RWPE2 (cell line): ENCODE measurements at regions not wholly inside any gene's neighbourhood (a gene's known extent, or its start where the extent isn't known, plus 50 kb on each side); places are given as distances from the start of the nearest gene placed in this dataset.
"Not testable (repeated sequence)": the region's sequence is repeated elsewhere in the genome, so short reads cannot be mapped to it uniquely, and the experiment has no call there.

Experiments
- ATAC-seq: fragments of 200-7000 bp; cut with Tn5 transposase; 3 replicates; pipeline ENCODE4 v1.9.1; 2021; ENCODE audit warnings: low read depth
- DNase-seq: peaks from one replicate; pipeline ENCODE4 v3.0.0-alpha.2; 2020; ENCODE audit warnings: low spot score
- H3K27ac ChIP-seq: fragments of 450-650 bp; 2 replicates; pipeline ENCODE4 v1.5.1; 2017; ENCODE audit warnings: mild to moderate bottlenecking; ENCODE audit not compliant: poor library complexity, severe bottlenecking
- H3K27me3 ChIP-seq: fragments of 250-450 bp; sonication (Bioruptor Pico); 2 replicates; pipeline ENCODE4 v1.5.1; 2021; ENCODE audit warnings: mild to moderate bottlenecking, moderate library complexity; ENCODE audit not compliant: insufficient read depth, poor library complexity, severe bottlenecking
- H3K36me3 ChIP-seq: fragments of 250-450 bp; sonication (Bioruptor Pico); 2 replicates; pipeline ENCODE4 v1.5.1; 2020; ENCODE audit warnings: low read depth, mild to moderate bottlenecking, moderate library complexity
- H3K4me1 ChIP-seq: fragments of 250-450 bp; sonication (Bioruptor Pico); 2 replicates; pipeline ENCODE4 v1.5.1; 2021; ENCODE audit warnings: mild to moderate bottlenecking, moderate library complexity; ENCODE audit not compliant: insufficient read depth, poor library complexity, severe bottlenecking
- H3K4me3 ChIP-seq: fragments of 250-450 bp; sonication (Bioruptor Pico); 2 replicates; pipeline ENCODE4 v1.5.1; 2021; ENCODE audit warnings: mild to moderate bottlenecking, moderate library complexity; ENCODE audit not compliant: severe bottlenecking
- H3K9me3 ChIP-seq: fragments of 250-450 bp; sonication (Bioruptor Pico); 2 replicates; pipeline ENCODE4 v1.5.1; 2021; ENCODE audit warnings: mild to moderate bottlenecking, moderate library complexity; ENCODE audit not compliant: severe bottlenecking
- TF ChIP-seq, protein P1 (sequence below): fragments of 450-650 bp; IDR thresholded peaks from one replicate; pipeline ENCODE4 v1.5.1; 2017; ENCODE audit warnings: mild to moderate bottlenecking, moderate library complexity; ENCODE audit not compliant: poor library complexity, severe bottlenecking

DNA sequence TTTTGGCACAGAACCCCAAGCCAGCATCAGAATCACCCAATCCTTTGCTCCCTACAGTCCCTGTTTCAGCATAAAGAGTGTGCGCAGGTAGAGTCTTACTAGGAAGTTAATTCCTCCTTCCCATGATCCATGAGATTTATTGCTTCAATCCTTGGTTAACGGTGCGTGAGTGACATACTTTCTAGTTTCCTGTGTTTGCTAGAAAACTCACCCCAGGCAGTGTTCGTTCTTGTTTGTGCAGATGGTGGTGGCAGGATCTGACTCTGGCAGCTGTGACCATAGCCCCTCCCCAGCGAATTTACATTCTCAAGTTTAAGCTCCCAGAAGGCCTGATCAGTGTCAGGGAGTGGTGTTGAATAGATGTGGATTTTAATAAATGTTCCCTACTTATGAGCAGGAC, 106.7 kb upstream of the CCT8L2 start:
- H3K9me3 ChIP-seq = no peaks in the 10 kb centered on the region
- ATAC-seq = no peak
- no peaks in the 10 kb centered on the region for H3K4me1 ChIP-seq
- TF ChIP-seq, protein P1, sequence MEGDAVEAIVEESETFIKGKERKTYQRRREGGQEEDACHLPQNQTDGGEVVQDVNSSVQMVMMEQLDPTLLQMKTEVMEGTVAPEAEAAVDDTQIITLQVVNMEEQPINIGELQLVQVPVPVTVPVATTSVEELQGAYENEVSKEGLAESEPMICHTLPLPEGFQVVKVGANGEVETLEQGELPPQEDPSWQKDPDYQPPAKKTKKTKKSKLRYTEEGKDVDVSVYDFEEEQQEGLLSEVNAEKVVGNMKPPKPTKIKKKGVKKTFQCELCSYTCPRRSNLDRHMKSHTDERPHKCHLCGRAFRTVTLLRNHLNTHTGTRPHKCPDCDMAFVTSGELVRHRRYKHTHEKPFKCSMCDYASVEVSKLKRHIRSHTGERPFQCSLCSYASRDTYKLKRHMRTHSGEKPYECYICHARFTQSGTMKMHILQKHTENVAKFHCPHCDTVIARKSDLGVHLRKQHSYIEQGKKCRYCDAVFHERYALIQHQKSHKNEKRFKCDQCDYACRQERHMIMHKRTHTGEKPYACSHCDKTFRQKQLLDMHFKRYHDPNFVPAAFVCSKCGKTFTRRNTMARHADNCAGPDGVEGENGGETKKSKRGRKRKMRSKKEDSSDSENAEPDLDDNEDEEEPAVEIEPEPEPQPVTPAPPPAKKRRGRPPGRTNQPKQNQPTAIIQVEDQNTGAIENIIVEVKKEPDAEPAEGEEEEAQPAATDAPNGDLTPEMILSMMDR = no peak
- H3K36me3 ChIP-seq = no peaks in the 10 kb centered on the region
- H3K27me3 ChIP-seq = no peaks in the 10 kb centered on the region
- H3K4me3 ChIP-seq = no peak overlapping the region
- no peak overlapping the region for H3K27ac ChIP-seq
- no peak for DNase-seq

DNA sequence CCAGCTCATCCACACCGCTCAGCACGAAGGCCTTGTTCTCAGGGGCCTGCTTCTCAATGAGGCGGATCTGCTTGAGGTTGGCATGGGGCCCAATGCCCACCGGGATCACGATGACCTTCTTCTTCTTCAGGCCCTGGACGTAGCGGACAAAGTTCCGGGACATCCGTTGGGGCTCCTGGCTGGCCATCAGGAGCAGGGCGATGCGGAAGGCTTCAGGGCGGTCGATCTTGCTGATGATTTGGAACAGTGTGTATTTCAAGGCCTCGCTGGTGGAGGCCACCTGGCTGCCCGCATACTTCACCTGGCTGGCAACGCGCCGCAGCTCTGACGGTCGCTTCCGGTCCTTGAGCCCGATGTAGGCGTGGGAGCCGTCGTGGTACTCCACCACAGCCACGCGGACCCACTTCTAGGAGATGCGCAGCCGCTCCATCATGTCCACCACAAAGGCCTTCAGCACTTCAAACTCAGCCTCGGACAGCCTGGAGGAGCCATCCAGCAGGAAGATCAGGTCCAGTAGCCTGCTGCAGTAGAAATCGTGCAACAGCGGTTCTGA, 105.0 kb upstream of the CCT8L2 start:
- not testable (repeated sequence) for ATAC-seq, H3K27me3 ChIP-seq, H3K9me3 ChIP-seq, H3K4me1 ChIP-seq, H3K4me3 ChIP-seq, H3K27ac ChIP-seq, H3K36me3 ChIP-seq, DNase-seq

DNA sequence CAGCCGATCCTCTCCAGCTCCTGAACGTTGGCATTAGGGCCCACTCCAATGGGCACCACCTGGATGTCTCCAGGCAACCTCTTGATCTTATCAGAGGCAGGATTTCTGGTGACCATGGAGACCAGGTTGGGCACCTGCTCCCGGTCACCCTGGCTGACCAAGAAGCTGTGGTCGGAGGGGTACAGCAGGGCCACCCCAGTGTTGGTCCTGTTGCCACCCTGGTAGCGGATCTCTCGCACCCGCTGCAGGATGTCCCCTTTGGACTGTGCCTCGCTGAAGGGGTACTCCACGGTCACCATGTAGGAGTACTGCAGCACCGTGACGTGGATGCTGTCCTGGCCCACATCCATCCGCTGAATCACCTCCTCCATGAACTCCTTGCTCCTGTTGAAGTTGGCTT, 104.3 kb upstream of the CCT8L2 start:
- ATAC-seq = not testable (repeated sequence)

DNA sequence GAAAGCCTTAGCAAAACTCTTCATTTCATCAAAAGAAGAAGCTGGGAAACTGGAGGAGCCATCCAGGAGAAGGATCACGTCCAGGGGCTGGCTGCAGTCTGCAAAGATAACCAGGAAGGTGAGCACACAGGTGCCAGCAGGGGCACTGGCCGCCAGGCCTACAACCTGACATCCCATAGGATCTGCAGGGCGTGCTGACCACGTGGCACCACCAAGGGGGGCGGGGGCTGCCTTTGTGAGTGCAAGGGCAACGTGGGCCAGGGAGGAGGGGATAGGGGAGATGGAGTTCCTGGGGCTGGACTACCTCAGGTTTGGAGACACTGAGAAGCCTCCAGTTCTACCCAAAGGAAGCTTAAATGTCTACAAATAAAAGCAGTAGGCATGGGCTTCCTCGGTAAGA, 102.7 kb upstream of the CCT8L2 start:
- Histone ChIP-seq H3K4me3 (no peak overlapping the region), H3K9me3 (no peaks in the 10 kb centered on the region), H3K4me1 (no peaks in the 10 kb centered on the region), H3K27me3 (no peaks in the 10 kb centered on the region), H3K27ac (no peak overlapping the region), H3K36me3 (no peaks in the 10 kb centered on the region)
- TF ChIP-seq, protein P1 = no peak
- DNase-seq = no peak
- ATAC-seq = no peak

More for the DNA sequence above, 104.3 kb upstream of the CCT8L2 start:
- not testable (repeated sequence) for H3K27ac ChIP-seq, H3K36me3 ChIP-seq, H3K4me3 ChIP-seq, H3K9me3 ChIP-seq, H3K27me3 ChIP-seq, DNase-seq, H3K4me1 ChIP-seq

DNA sequence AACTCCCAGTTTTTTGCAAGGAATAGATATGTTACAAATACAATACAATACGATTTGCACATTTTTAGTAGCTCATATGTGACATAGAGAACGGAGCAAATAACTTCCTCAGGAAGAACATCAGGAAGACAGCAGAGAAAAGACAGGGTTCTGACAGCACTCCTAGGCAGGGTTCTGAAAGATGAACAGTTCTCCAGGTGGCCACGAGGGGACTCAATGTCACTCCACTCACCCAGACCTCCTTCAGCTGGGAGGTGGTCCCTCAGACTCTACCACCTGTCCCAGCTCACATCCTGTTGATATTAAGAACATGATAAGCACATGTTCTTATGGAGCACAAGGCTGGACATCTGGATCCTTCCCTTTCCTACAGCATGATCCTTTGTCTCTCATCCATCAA, 101.1 kb upstream of the CCT8L2 start:
- not testable (repeated sequence) for H3K4me3 ChIP-seq, H3K27me3 ChIP-seq, H3K36me3 ChIP-seq, ATAC-seq, H3K9me3 ChIP-seq, H3K27ac ChIP-seq, DNase-seq, H3K4me1 ChIP-seq

DNA sequence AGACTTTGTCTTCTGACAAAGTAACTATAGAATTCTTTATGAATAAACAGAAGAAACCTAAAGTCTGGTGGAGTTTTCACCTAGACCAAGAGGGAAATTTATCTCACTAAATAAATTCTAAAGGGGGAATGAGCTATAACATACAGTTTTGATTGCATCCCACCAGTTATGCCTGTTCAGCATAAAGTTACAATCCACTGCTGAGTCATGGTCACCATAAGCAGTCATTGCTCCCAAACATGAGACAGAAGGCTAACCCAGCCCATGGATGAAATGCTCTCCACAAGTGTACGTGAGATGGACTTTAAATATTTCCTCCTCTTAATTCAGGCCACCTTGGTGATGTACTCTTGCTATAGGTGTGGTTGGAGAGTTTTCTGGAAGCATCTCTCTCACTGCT, 96.7 kb upstream of the CCT8L2 start:
- H3K4me3 ChIP-seq, H3K4me1 ChIP-seq, DNase-seq, H3K9me3 ChIP-seq, H3K27me3 ChIP-seq, H3K36me3 ChIP-seq, H3K27ac ChIP-seq, ATAC-seq: not testable (repeated sequence)

DNA sequence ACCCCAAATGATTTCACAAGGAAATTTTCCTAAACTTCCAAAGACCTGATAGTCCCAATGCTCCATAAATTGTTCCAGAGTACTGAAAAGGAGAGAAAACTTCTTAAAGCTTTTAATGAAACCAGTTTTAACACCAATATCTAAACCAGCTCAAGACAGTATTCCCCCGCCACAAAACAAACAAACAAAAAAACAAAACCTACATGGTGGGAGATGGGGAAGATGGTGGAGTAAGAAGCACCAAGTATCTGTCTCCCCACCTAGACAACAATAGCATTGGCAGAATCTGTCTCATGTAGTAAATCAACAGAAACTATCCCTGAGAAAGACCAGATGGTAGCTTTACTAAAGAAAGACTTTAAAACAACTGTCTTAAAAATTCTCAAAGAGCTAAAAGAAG, 88.7 kb upstream of the CCT8L2 start:
- not testable (repeated sequence) for H3K4me1 ChIP-seq, ATAC-seq, H3K4me3 ChIP-seq, H3K27ac ChIP-seq, H3K36me3 ChIP-seq, H3K9me3 ChIP-seq, DNase-seq, H3K27me3 ChIP-seq

DNA sequence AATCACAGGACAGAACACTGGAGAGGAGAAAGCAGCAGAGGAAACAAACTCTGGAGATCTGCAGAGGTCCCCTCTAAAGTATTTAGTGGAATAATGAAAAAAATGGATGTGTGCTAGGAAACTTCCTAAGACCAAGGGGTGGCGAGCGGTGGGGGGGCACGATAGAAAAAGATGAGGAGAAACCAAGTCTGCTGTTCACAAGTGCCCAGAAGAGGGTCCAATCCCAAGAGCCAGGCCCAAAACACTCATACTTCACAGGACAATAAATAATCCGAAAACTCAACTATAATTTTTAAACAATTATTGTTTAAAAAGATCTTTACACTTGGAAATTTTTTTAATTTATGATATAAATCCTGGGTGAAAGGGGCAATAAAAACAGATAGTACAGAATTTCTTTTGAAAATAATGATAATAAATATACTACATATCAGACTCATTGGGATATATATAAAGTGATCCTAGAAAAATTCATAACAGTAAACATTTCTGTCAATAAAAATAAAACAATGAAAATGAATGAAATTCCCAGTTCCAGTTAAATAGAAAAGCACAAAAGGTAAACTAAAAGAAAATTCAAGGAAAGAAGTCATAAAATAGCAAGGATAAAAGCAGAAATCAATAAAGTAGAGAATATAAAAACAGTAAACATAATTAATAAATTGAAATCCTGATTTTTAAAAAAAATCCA, 87.7 kb upstream of the CCT8L2 start:
- not testable (repeated sequence) for H3K27ac ChIP-seq, DNase-seq, H3K36me3 ChIP-seq, H3K27me3 ChIP-seq, H3K4me3 ChIP-seq, ATAC-seq, H3K9me3 ChIP-seq, H3K4me1 ChIP-seq

DNA sequence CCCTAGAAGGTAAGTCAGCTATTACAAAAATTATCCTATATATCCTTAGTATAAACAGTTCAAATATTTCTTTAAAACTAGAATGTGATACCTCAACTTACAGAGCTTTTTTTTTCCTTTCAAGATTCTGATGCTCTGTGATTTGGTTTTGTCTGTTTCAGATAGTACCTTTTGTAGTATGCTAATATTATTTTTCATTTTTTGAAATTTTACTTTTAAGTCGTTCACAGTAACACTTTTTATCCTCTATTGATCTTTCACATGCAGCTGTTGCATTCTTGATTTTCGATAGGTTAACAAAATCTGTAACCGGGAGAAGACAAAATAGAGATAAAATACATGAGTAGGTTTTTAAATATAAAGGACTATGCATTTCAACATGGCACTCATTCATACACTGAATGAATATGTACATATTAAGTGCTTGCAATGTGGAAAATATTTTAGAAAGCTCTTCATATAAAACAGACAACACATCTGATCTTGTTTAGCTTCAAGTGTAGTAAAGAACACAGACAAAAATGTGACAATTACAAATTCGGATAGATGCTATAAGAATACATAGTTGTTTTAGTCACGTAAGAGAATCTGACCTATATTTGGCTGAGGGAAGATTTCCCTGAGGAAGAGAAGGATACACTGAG, 86.7 kb upstream of the CCT8L2 start:
- ATAC-seq, H3K27me3 ChIP-seq, H3K36me3 ChIP-seq, DNase-seq, H3K4me1 ChIP-seq, H3K27ac ChIP-seq, H3K4me3 ChIP-seq, H3K9me3 ChIP-seq: not testable (repeated sequence)

DNA sequence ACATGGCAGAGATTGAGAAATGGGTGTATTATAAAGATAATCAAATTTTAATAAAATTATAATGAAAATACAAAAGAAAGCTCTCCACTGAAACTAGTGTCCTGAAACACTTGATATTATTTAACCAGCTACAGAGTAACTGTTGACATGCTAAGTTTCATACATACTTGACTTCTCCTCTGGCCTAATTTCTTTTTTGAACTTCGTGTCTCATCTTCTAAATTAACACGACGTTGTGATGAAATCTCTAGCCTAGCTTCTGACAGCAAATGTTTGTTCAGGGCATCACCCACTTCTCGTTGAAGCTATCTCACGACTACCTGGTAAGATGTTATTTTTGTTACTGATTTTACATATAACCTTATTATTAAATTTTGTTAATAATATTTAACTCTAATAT, 80.8 kb upstream of the CCT8L2 start:
- H3K4me3 ChIP-seq = not testable (repeated sequence)

More for the DNA sequence above, 80.8 kb upstream of the CCT8L2 start:
- H3K9me3 ChIP-seq, H3K36me3 ChIP-seq, H3K4me1 ChIP-seq, H3K27ac ChIP-seq, ATAC-seq, DNase-seq, H3K27me3 ChIP-seq: not testable (repeated sequence)
